ENCODE measurements at regions not wholly inside any gene's neighbourhood (a gene's known extent, or its start where the extent isn't known, plus 50 kb on each side); places are given as distances from the start of the nearest gene placed in this dataset.

DNA sequence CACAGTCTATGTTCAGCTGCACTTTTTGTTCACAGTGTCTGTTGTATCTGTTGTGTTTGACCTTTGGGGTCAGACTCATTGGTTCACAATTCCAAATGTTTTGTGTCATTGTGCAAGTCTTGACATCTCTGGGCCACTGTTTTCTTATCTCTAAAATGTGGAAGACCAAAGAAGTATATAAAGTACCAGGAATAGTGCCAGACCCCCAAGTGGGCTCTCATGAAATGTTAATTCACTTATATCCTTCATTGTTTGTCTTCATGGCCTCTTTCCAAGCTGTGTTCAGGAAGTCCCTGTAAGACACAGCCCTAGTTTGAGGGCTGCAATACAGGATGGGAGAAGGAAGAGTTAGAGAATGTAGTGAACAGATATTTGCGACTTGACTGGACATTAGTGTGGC is 468.3 kb upstream of the BOD1L1 start:
- WGBS (ENCODE audit: extremely low coverage, insufficient coverage, insufficient read length) = no CpG with 5 or more reads among the region's 1 CpG
- Histone ChIP-seq H4K8ac (ENCODE audit: low read depth, low read length) (no peak overlapping the region), H2AFZ (ENCODE audit: insufficient read depth, low read length, poor library complexity) (no peak overlapping the region)

GRCh38 chr4:14096396-14096965 is 469.0 kb upstream of the BOD1L1 start:
- Histone ChIP-seq H4K12ac (ENCODE audit: low read depth, low read length) (no peak overlapping the region), H2BK120ac (ENCODE audit: insufficient read depth, low read length, poor library complexity) (no peak overlapping the region), H3K4me1 (ENCODE audit: control insufficient read depth in 1 of 2, insufficient read depth in 2 of 2, low read length in 2 of 2) (no peaks in the 10 kb centered on the region), H3K14ac (ENCODE audit: low read length) (no peak overlapping the region), H3K79me1 (ENCODE audit: low read length) (no peaks in the 10 kb centered on the region), H3K79me2 (ENCODE audit: control insufficient read depth, insufficient read depth, low read length, poor library complexity) (no peaks in the 10 kb centered on the region), H4K91ac (ENCODE audit: low read depth, low read length) (no peak overlapping the region), H4K8ac (ENCODE audit: low read depth, low read length) (no peak overlapping the region), H3K27ac (ENCODE audit: low read depth, low read length) (no peak overlapping the region), H3K4ac (ENCODE audit: low read depth, low read length) (no peak overlapping the region), H3K9me3 (ENCODE audit: insufficient read depth, low read depth, low read length) (no peaks in the 10 kb centered on the region), H3K23ac (ENCODE audit: low read length) (no peak overlapping the region), H3K18ac (ENCODE audit: low read length) (no peak overlapping the region), H3K9ac (ENCODE audit: low read length) (no peak overlapping the region), H2AK5ac (ENCODE audit: low read length) (no peak overlapping the region), H3K36me3 (ENCODE audit: control insufficient read depth in 1 of 2, insufficient read depth in 2 of 2, low read length in 2 of 2) (no peaks in the 10 kb centered on the region), H3K27me3 (ENCODE audit: insufficient read depth, low read length) (no peaks in the 10 kb centered on the region), H2BK12ac (ENCODE audit: low read length) (no peak overlapping the region), H2AFZ (ENCODE audit: insufficient read depth, low read length, poor library complexity) (no peak overlapping the region), H3K4me2 (ENCODE audit: low read length) (no peak overlapping the region), H2BK5ac (ENCODE audit: low read depth, low read length, poor library complexity) (no peak overlapping the region), H3K4me3 (ENCODE audit: low read depth, low read length) (no peak overlapping the region)
- peak in 1 of 2 donors; percentile 10 for DNase-seq
- WGBS (ENCODE audit: extremely low coverage, insufficient coverage, insufficient read length) = no CpG with 5 or more reads among the region's 4 CpGs

More for the DNA sequence above, 468.3 kb upstream of the BOD1L1 start:
- Histone ChIP-seq H3K18ac (ENCODE audit: low read length) (no peak overlapping the region), H3K14ac (ENCODE audit: low read length) (no peak overlapping the region), H3K4me1 (ENCODE audit: control insufficient read depth in 1 of 2, insufficient read depth in 2 of 2, low read length in 2 of 2) (no peaks in the 10 kb centered on the region), H3K79me2 (ENCODE audit: control insufficient read depth, insufficient read depth, low read length, poor library complexity) (no peaks in the 10 kb centered on the region), H3K27me3 (ENCODE audit: insufficient read depth, low read length) (no peaks in the 10 kb centered on the region), H2BK5ac (ENCODE audit: low read depth, low read length, poor library complexity) (no peak overlapping the region), H3K79me1 (ENCODE audit: low read length) (no peaks in the 10 kb centered on the region), H4K91ac (ENCODE audit: low read depth, low read length) (no peak overlapping the region), H3K4me2 (ENCODE audit: low read length) (no peak overlapping the region), H2BK120ac (ENCODE audit: insufficient read depth, low read length, poor library complexity) (no peak overlapping the region), H3K9me3 (ENCODE audit: insufficient read depth, low read depth, low read length) (no peaks in the 10 kb centered on the region), H2BK12ac (ENCODE audit: low read length) (no peak overlapping the region), H4K12ac (ENCODE audit: low read depth, low read length) (no peak overlapping the region), H3K27ac (ENCODE audit: low read depth, low read length) (no peak overlapping the region), H3K23ac (ENCODE audit: low read length) (no peak overlapping the region), H3K36me3 (ENCODE audit: control insufficient read depth in 1 of 2, insufficient read depth in 2 of 2, low read length in 2 of 2) (no peaks in the 10 kb centered on the region), H2AK5ac (ENCODE audit: low read length) (no peak overlapping the region), H3K4ac (ENCODE audit: low read depth, low read length) (no peak overlapping the region), H3K4me3 (ENCODE audit: low read depth, low read length) (no peak overlapping the region), H3K9ac (ENCODE audit: low read length) (no peak overlapping the region)
- no peak for DNase-seq

- H3K4me1 ChIP-seq (ENCODE audit: control insufficient read depth in 1 of 2, insufficient read depth in 2 of 2, low read length in 2 of 2) = no peaks in the 10 kb centered on the region
- no peak overlapping the region for H4K91ac ChIP-seq (ENCODE audit: low read depth, low read length)
- H3K18ac ChIP-seq (ENCODE audit: low read length) = no peak overlapping the region
- H2AK5ac ChIP-seq (ENCODE audit: low read length) = no peak overlapping the region
- H2BK120ac ChIP-seq (ENCODE audit: insufficient read depth, low read length, poor library complexity) = no peak overlapping the region
- no peak overlapping the region for H3K27ac ChIP-seq (ENCODE audit: low read depth, low read length)
- H3K27me3 ChIP-seq (ENCODE audit: insufficient read depth, low read length) = no peaks in the 10 kb centered on the region
- no peaks in the 10 kb centered on the region for H3K79me1 ChIP-seq (ENCODE audit: low read length)
- H4K8ac ChIP-seq (ENCODE audit: low read depth, low read length) = no peak overlapping the region
- H2BK5ac ChIP-seq (ENCODE audit: low read depth, low read length, poor library complexity) = no peak overlapping the region
- no CpG with 5 or more reads among the region's 4 CpGs for WGBS (ENCODE audit: extremely low coverage, insufficient coverage, insufficient read length)
- H3K4ac ChIP-seq (ENCODE audit: low read depth, low read length) = no peak overlapping the region
- H2AFZ ChIP-seq (ENCODE audit: insufficient read depth, low read length, poor library complexity) = no peak overlapping the region
- H2BK12ac ChIP-seq (ENCODE audit: low read length) = no peak overlapping the region
- no peak for DNase-seq
- no peak overlapping the region for H4K12ac ChIP-seq (ENCODE audit: low read depth, low read length)
- no peak overlapping the region for H3K9ac ChIP-seq (ENCODE audit: low read length)
- H3K36me3 ChIP-seq (ENCODE audit: control insufficient read depth in 1 of 2, insufficient read depth in 2 of 2, low read length in 2 of 2) = no peaks in the 10 kb centered on the region
- H3K23ac ChIP-seq (ENCODE audit: low read length) = no peak overlapping the region
- no peaks in the 10 kb centered on the region for H3K79me2 ChIP-seq (ENCODE audit: control insufficient read depth, insufficient read depth, low read length, poor library complexity)
- H3K4me3 ChIP-seq (ENCODE audit: low read depth, low read length) = no peak overlapping the region
- H3K14ac ChIP-seq (ENCODE audit: low read length) = no peak overlapping the region
- no peaks in the 10 kb centered on the region for H3K9me3 ChIP-seq (ENCODE audit: insufficient read depth, low read depth, low read length)
- no peak overlapping the region for H3K4me2 ChIP-seq (ENCODE audit: low read length)
These were observed 472.8 kb upstream of the BOD1L1 start for GRCh38 chr4:14100349-14100748.

- no peak overlapping the region for H2BK5ac ChIP-seq (ENCODE audit: low read depth, low read length, poor library complexity)
These were observed 482.9 kb upstream of the BOD1L1 start for GRCh38 chr4:14110407-14110806.

More at GRCh38 chr4:14110407-14110806, 482.9 kb upstream of the BOD1L1 start:
- no peaks in the 10 kb centered on the region for H3K36me3 ChIP-seq (ENCODE audit: control insufficient read depth in 1 of 2, insufficient read depth in 2 of 2, low read length in 2 of 2)
- H3K79me2 ChIP-seq (ENCODE audit: control insufficient read depth, insufficient read depth, low read length, poor library complexity) = no peaks in the 10 kb centered on the region
- H3K79me1 ChIP-seq (ENCODE audit: low read length) = no peaks in the 10 kb centered on the region
- no peaks in the 10 kb centered on the region for H3K4me1 ChIP-seq (ENCODE audit: control insufficient read depth in 1 of 2, insufficient read depth in 2 of 2, low read length in 2 of 2)
- H3K4me2 ChIP-seq (ENCODE audit: low read length) = no peak overlapping the region
- H4K12ac ChIP-seq (ENCODE audit: low read depth, low read length) = no peak overlapping the region
- no peak overlapping the region for H2BK120ac ChIP-seq (ENCODE audit: insufficient read depth, low read length, poor library complexity)
- no peak overlapping the region for H3K4ac ChIP-seq (ENCODE audit: low read depth, low read length)
- H3K23ac ChIP-seq (ENCODE audit: low read length) = no peak overlapping the region
- no peak overlapping the region for H2AFZ ChIP-seq (ENCODE audit: insufficient read depth, low read length, poor library complexity)
- DNase-seq = no peak
- no CpG with 5 or more reads among the region's 2 CpGs for WGBS (ENCODE audit: extremely low coverage, insufficient coverage, insufficient read length)
- no peak overlapping the region for H3K27ac ChIP-seq (ENCODE audit: low read depth, low read length)
- H3K9ac ChIP-seq (ENCODE audit: low read length) = no peak overlapping the region
- peaks cover 1% of the 10 kb centered on the region for H3K9me3 ChIP-seq (ENCODE audit: insufficient read depth, low read depth, low read length)
- no peak overlapping the region for H4K91ac ChIP-seq (ENCODE audit: low read depth, low read length)
- H3K18ac ChIP-seq (ENCODE audit: low read length) = no peak overlapping the region
- no peaks in the 10 kb centered on the region for H3K27me3 ChIP-seq (ENCODE audit: insufficient read depth, low read length)
- no peak overlapping the region for H2AK5ac ChIP-seq (ENCODE audit: low read length)
- no peak overlapping the region for H3K4me3 ChIP-seq (ENCODE audit: low read depth, low read length)
- H3K14ac ChIP-seq (ENCODE audit: low read length) = no peak overlapping the region
- H2BK12ac ChIP-seq (ENCODE audit: low read length) = no peak overlapping the region
- no peak overlapping the region for H4K8ac ChIP-seq (ENCODE audit: low read depth, low read length)

Measured in trophoblast cell (in vitro differentiated cells and primary cell).